ENCODE measurements at regions not wholly inside any gene's neighbourhood (a gene's known extent, or its start where the extent isn't known, plus 50 kb on each side); places are given as distances from the start of the nearest gene placed in this dataset.

DNA sequence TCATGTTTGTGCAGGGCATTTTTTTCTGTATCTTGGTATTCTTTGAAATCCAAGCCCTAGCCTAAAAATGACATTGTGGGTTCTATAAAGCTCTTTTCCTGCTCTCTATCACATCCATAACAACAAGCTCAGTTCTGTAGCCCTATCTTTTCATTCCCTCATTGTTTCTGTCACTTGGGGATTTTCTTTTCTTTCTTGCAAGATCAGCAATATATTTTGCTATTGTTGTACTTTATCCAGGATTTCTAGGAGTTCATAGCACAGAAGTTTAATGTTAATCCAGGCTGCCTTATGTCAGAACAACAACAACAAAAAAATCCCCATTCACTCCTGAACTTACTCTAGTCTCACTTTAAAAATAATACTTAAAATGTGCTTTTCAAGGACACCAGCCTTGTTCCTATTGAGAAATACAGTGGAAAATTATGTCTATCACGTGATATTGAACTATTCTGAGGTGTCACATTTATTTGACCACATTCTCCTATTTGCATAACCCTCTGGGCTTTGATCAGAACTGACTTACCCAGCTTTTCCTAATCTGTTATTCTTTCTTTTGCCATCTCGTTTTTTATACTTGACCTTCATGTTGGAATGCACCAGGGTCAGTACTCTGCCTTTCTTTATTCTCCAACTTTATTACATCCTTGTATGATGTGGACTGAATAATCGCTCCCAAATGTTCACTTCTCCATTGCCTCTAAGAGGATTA, 112.8 kb downstream of the MAGEB5 start:
- Histone ChIP-seq H3K36me3 (ENCODE audit: insufficient read depth) (no peaks in the 10 kb centered on the region), H3K9me2 (ENCODE audit: insufficient read depth) (no peaks in the 10 kb centered on the region), H4K20me1 (replicated peaks; ENCODE audit: insufficient read depth) (no peaks in the 10 kb centered on the region), H3K79me2 (replicated peaks; ENCODE audit: insufficient read depth) (no peaks in the 10 kb centered on the region), H2AFZ (no peak overlapping the region), H3K4me1 (ENCODE audit: insufficient read depth) (no peaks in the 10 kb centered on the region), H3K27me3 (ENCODE audit: insufficient read depth) (no peaks in the 10 kb centered on the region), H3K4me3 (no peak overlapping the region), H3K4me2 (no peak overlapping the region), H3K27ac (ENCODE audit: low read depth) (no peak overlapping the region), H3F3A (replicated peaks; ENCODE audit: low read depth) (no peaks in the 10 kb centered on the region)
- DNase-seq (ENCODE audit: low spot score), result no peak
- Mint-ChIP-seq H3K4me1 (no peaks in the 10 kb centered on the region), H3K4me3 (no peak overlapping the region), H3K36me3 (ENCODE audit: low read depth) (peaks cover 6% of the 10 kb centered on the region; the same call in 1 of the 3 replicates), H3K27me3 (ENCODE audit: insufficient read depth, low read depth, poor library complexity) (no peaks in the 10 kb centered on the region), H3K27ac (no peak overlapping the region), H3K9me3 (peaks cover 3% of the 10 kb centered on the region)
- ATAC-seq, result no peak
- TF ChIP-seq, protein P1, sequence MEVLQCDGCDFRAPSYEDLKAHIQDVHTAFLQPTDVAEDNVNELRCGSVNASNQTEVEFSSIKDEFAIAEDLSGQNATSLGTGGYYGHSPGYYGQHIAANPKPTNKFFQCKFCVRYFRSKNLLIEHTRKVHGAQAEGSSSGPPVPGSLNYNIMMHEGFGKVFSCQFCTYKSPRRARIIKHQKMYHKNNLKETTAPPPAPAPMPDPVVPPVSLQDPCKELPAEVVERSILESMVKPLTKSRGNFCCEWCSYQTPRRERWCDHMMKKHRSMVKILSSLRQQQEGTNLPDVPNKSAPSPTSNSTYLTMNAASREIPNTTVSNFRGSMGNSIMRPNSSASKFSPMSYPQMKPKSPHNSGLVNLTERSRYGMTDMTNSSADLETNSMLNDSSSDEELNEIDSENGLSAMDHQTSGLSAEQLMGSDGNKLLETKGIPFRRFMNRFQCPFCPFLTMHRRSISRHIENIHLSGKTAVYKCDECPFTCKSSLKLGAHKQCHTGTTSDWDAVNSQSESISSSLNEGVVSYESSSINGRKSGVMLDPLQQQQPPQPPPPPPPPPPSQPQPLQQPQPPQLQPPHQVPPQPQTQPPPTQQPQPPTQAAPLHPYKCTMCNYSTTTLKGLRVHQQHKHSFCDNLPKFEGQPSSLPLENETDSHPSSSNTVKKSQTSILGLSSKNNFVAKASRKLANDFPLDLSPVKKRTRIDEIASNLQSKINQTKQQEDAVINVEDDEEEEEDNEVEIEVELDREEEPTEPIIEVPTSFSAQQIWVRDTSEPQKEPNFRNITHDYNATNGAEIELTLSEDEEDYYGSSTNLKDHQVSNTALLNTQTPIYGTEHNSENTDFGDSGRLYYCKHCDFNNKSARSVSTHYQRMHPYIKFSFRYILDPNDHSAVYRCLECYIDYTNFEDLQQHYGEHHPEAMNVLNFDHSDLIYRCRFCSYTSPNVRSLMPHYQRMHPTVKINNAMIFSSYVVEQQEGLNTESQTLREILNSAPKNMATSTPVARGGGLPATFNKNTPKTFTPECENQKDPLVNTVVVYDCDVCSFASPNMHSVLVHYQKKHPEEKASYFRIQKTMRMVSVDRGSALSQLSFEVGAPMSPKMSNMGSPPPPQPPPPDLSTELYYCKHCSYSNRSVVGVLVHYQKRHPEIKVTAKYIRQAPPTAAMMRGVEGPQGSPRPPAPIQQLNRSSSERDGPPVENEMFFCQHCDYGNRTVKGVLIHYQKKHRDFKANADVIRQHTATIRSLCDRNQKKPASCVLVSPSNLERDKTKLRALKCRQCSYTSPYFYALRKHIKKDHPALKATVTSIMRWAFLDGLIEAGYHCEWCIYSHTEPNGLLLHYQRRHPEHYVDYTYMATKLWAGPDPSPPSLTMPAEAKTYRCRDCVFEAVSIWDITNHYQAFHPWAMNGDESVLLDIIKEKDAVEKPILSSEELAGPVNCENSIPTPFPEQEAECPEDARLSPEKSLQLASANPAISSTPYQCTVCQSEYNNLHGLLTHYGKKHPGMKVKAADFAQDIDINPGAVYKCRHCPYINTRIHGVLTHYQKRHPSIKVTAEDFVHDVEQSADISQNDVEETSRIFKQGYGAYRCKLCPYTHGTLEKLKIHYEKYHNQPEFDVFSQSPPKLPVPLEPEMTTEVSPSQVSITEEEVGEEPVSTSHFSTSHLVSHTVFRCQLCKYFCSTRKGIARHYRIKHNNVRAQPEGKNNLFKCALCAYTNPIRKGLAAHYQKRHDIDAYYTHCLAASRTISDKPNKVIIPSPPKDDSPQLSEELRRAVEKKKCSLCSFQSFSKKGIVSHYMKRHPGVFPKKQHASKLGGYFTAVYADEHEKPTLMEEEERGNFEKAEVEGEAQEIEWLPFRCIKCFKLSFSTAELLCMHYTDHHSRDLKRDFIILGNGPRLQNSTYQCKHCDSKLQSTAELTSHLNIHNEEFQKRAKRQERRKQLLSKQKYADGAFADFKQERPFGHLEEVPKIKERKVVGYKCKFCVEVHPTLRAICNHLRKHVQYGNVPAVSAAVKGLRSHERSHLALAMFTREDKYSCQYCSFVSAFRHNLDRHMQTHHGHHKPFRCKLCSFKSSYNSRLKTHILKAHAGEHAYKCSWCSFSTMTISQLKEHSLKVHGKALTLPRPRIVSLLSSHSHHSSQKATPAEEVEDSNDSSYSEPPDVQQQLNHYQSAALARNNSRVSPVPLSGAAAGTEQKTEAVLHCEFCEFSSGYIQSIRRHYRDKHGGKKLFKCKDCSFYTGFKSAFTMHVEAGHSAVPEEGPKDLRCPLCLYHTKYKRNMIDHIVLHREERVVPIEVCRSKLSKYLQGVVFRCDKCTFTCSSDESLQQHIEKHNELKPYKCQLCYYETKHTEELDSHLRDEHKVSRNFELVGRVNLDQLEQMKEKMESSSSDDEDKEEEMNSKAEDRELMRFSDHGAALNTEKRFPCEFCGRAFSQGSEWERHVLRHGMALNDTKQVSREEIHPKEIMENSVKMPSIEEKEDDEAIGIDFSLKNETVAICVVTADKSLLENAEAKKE (CRISPR knock-in tag; IDR thresholded peaks at IDR 0.05), result no peak
- TF ChIP-seq, protein P2, sequence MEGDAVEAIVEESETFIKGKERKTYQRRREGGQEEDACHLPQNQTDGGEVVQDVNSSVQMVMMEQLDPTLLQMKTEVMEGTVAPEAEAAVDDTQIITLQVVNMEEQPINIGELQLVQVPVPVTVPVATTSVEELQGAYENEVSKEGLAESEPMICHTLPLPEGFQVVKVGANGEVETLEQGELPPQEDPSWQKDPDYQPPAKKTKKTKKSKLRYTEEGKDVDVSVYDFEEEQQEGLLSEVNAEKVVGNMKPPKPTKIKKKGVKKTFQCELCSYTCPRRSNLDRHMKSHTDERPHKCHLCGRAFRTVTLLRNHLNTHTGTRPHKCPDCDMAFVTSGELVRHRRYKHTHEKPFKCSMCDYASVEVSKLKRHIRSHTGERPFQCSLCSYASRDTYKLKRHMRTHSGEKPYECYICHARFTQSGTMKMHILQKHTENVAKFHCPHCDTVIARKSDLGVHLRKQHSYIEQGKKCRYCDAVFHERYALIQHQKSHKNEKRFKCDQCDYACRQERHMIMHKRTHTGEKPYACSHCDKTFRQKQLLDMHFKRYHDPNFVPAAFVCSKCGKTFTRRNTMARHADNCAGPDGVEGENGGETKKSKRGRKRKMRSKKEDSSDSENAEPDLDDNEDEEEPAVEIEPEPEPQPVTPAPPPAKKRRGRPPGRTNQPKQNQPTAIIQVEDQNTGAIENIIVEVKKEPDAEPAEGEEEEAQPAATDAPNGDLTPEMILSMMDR (conservative IDR thresholded peaks at IDR 0.05; ENCODE audit: low read depth in 2 of 2), result no peak
- TF ChIP-seq EZH2 (IDR thresholded peaks at IDR 0.05; ENCODE audit: low read depth, unreplicated experiment) (no peak), ZNF114 (CRISPR knock-in tag; IDR thresholded peaks at IDR 0.05) (no peak), EZH2phosphoT487 (IDR thresholded peaks at IDR 0.05; ENCODE audit: unreplicated experiment) (no peak), POLR2AphosphoS5 (IDR thresholded peaks at IDR 0.05; ENCODE audit: low read depth) (no peak), ZNF331 (CRISPR knock-in tag; IDR thresholded peaks at IDR 0.05; ENCODE audit: low read depth) (no peak), JUNB (IDR thresholded peaks at IDR 0.05; ENCODE audit: unreplicated experiment) (no peak), STAT1 (IDR thresholded peaks at IDR 0.05; ENCODE audit: unreplicated experiment) (no peak), CREB1 (CRISPR knock-in tag; IDR thresholded peaks at IDR 0.05; ENCODE audit: low read depth) (no peak)
- TF ChIP-seq, protein P3, sequence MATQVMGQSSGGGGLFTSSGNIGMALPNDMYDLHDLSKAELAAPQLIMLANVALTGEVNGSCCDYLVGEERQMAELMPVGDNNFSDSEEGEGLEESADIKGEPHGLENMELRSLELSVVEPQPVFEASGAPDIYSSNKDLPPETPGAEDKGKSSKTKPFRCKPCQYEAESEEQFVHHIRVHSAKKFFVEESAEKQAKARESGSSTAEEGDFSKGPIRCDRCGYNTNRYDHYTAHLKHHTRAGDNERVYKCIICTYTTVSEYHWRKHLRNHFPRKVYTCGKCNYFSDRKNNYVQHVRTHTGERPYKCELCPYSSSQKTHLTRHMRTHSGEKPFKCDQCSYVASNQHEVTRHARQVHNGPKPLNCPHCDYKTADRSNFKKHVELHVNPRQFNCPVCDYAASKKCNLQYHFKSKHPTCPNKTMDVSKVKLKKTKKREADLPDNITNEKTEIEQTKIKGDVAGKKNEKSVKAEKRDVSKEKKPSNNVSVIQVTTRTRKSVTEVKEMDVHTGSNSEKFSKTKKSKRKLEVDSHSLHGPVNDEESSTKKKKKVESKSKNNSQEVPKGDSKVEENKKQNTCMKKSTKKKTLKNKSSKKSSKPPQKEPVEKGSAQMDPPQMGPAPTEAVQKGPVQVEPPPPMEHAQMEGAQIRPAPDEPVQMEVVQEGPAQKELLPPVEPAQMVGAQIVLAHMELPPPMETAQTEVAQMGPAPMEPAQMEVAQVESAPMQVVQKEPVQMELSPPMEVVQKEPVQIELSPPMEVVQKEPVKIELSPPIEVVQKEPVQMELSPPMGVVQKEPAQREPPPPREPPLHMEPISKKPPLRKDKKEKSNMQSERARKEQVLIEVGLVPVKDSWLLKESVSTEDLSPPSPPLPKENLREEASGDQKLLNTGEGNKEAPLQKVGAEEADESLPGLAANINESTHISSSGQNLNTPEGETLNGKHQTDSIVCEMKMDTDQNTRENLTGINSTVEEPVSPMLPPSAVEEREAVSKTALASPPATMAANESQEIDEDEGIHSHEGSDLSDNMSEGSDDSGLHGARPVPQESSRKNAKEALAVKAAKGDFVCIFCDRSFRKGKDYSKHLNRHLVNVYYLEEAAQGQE (IDR thresholded peaks at IDR 0.05; ENCODE audit: unreplicated experiment), result no peak
- TF ChIP-seq, protein P4, sequence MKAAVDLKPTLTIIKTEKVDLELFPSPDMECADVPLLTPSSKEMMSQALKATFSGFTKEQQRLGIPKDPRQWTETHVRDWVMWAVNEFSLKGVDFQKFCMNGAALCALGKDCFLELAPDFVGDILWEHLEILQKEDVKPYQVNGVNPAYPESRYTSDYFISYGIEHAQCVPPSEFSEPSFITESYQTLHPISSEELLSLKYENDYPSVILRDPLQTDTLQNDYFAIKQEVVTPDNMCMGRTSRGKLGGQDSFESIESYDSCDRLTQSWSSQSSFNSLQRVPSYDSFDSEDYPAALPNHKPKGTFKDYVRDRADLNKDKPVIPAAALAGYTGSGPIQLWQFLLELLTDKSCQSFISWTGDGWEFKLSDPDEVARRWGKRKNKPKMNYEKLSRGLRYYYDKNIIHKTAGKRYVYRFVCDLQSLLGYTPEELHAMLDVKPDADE (IDR thresholded peaks at IDR 0.05), result no peak

Measured in GM23338 (cell line).